HepG2 (cell line): ENCODE measurements at regions not wholly inside any gene's neighbourhood (a gene's known extent, or its start where the extent isn't known, plus 50 kb on each side); places are given as distances from the start of the nearest gene placed in this dataset.

Source experiments
- ATAC-seq: fragments of 200-7000 bp; cut with Tn5 transposase; 3 replicates; pipeline ENCODE4 v1.9.1; 2020; ENCODE audit warnings: mild to moderate bottlenecking, moderate library complexity
- BruUV-seq: library from RNA; stranded (reverse); fragments of 400-500 nt; replicated peaks from 2 replicates; lab custom pipeline; 2021; lab: Mats Ljungman, UMichigan
- CTCF ChIA-PET: fragments of 300-600 bp; formaldehyde crosslinking; extraction: SDS; loops from one replicate; lab custom pipeline; 2021; ENCODE audit warnings: low total read pairs, inconsistent platforms, low intra/inter-chr PET ratio; lab: Yijun Ruan, JAX
- POLR2A ChIA-PET: fragments of 350-600 bp; sonication (Branson Sonifier 250); formaldehyde crosslinking; loops from one replicate; lab custom pipeline; 2020; ENCODE audit warnings: antibody characterized with exemption, inconsistent platforms; lab: Yijun Ruan, JAX
- DNase-seq: peaks from one replicate; pipeline ENCODE4 v3.0.0-alpha.2; 2015; ENCODE audit warnings: low spot score
- FAIRE-seq: peaks from 3 replicates; lab custom pipeline; 2011; peaks lifted over from hg19 to GRCh38; lab: Jason Lieb, UNC
- H2AFZ ChIP-seq: one replicate; pipeline ENCODE4 v1.6.1; 2011; ENCODE audit warnings: low read length, inconsistent platforms
- H3K27ac ChIP-seq: fragments of 300-600 bp; 3 replicates; pipeline ENCODE4 v1.8.0; 2011; ENCODE audit warnings: mixed run types, mild to moderate bottlenecking, mixed read lengths, low read length, inconsistent platforms; ENCODE audit not compliant: insufficient read depth; ENCODE audit errors: extremely low read length
- H3K27me3 ChIP-seq, 2 experiments: fragments of 200-600 bp in 1 of 2; 2 replicates in 1 of 2; 3 replicates in 1 of 2; pipeline versions ENCODE4 v1.6.0 to v1.8.0; 2011; ENCODE audit warnings: low read length in 2 of 2, mild to moderate bottlenecking in 2 of 2, moderate library complexity in 2 of 2, inconsistent platforms in 1 of 2; ENCODE audit not compliant: insufficient read depth in 2 of 2, control insufficient read depth in 1 of 2
- H3K36me3 ChIP-seq, 2 experiments: fragments of 200-600 bp in 1 of 2; replicated peaks in 1 of 2; 2 replicates in 1 of 2; 3 replicates in 1 of 2; pipeline versions ENCODE4 v1.5.1 to v1.8.0; 2011; ENCODE audit warnings: low read length in 2 of 2, inconsistent platforms in 1 of 2; ENCODE audit not compliant: insufficient read depth in 2 of 2, control insufficient read depth in 1 of 2
- H3K4me1 ChIP-seq: 2 replicates; pipeline ENCODE4 v1.5.1; 2012; ENCODE audit warnings: low read length, inconsistent platforms; ENCODE audit not compliant: insufficient read depth
- H3K4me2 ChIP-seq: 2 replicates; pipeline ENCODE4 v1.6.0; 2011; ENCODE audit warnings: low read depth, low read length, inconsistent platforms
- H3K4me3 ChIP-seq, 3 experiments: fragments of 200-600 bp in 1 of 3; sonication (generic), shearing (Covaris generic) in 1 of 3; replicated peaks in 1 of 3; 2 replicates each; pipeline ENCODE4 v1.5.1; 2011 to 2016; ENCODE audit warnings: low read length in 3 of 3, inconsistent platforms in 2 of 3, low read depth in 2 of 3, mild to moderate bottlenecking in 2 of 3, control low read depth in 1 of 3, mixed read lengths in 1 of 3; ENCODE audit not compliant: insufficient read depth in 1 of 3
- H3K79me2 ChIP-seq: one replicate; pipeline ENCODE4 v1.6.1; 2011; ENCODE audit warnings: low read length, inconsistent platforms; ENCODE audit not compliant: insufficient read depth
- H3K9ac ChIP-seq: 2 replicates; pipeline ENCODE4 v1.6.0; 2011; ENCODE audit warnings: mild to moderate bottlenecking, low read depth, low read length, inconsistent platforms; ENCODE audit not compliant: insufficient read depth
- H3K9me3 ChIP-seq: 2 replicates; pipeline ENCODE4 v1.5.1; 2012; ENCODE audit warnings: mild to moderate bottlenecking, low read length
- H4K20me1 ChIP-seq: 2 replicates; pipeline ENCODE4 v1.6.0; 2011; ENCODE audit warnings: inconsistent platforms, mild to moderate bottlenecking, low read length, moderate library complexity; ENCODE audit not compliant: insufficient read depth
- GLI4 ChIP-seq: sonication (generic); formaldehyde crosslinking; IDR thresholded peaks from 2 replicates; pipeline ENCODE4 v1.5.1; 2020; ENCODE audit warnings: missing genetic modification reagents, mild to moderate bottlenecking, moderate library complexity, borderline replicate concordance
- HCFC1 ChIP-seq: fragments of 150-350 bp; IDR thresholded peaks from 2 replicates; pipeline ENCODE4 v1.6.1; 2014; ENCODE audit warnings: low read depth, low read length
- HMGXB3 ChIP-seq: sonication (generic); formaldehyde crosslinking; IDR thresholded peaks from 2 replicates; pipeline ENCODE4 v1.4.0; 2020; ENCODE audit warnings: missing genetic modification reagents, borderline replicate concordance
- KMT2B ChIP-seq: IDR thresholded peaks from 2 replicates; pipeline ENCODE4 v1.6.1; 2016; ENCODE audit warnings: missing genetic modification reagents, missing compliant biosample characterization
- MLXIP ChIP-seq: sonication (generic); formaldehyde crosslinking; IDR thresholded peaks from 2 replicates; pipeline ENCODE4 v1.9.0; 2021; ENCODE audit warnings: missing genetic modification reagents, borderline replicate concordance
- NONO ChIP-seq, 2 experiments: fragments of 450-650 bp in 1 of 2; sonication (generic) in 1 of 2; formaldehyde crosslinking in 1 of 2; IDR thresholded peaks in 1 of 2; conservative IDR thresholded peaks in 1 of 2; 2 replicates each; pipeline versions ENCODE4 v1.6.1 to v1.8.0; 2017 to 2022; ENCODE audit warnings: mild to moderate bottlenecking in 1 of 2, missing genetic modification reagents in 1 of 2, moderate library complexity in 1 of 2
- SMYD3 ChIP-seq: sonication (generic); formaldehyde crosslinking; IDR thresholded peaks from 2 replicates; pipeline ENCODE4 v1.8.1; 2023; ENCODE audit warnings: mild to moderate bottlenecking, missing genetic modification reagents
- SRSF9 ChIP-seq: fragments of 200-400 bp; formaldehyde crosslinking; IDR thresholded peaks from 2 replicates; pipeline ENCODE4 v1.6.1; 2018; ENCODE audit warnings: borderline replicate concordance, mild to moderate bottlenecking, low read depth, low read length; ENCODE audit not compliant: insufficient read depth, poor library complexity, severe bottlenecking
- TFDP2 ChIP-seq: sonication (generic); formaldehyde crosslinking; IDR thresholded peaks from 2 replicates; pipeline ENCODE4 v1.4.0; 2020; ENCODE audit warnings: missing genetic modification reagents
- ZKSCAN5 ChIP-seq: sonication (generic); formaldehyde crosslinking; IDR thresholded peaks from 2 replicates; pipeline ENCODE4 v1.5.1; 2020; ENCODE audit warnings: mild to moderate bottlenecking, missing genetic modification reagents
- ZNF326 ChIP-seq: sonication (generic); formaldehyde crosslinking; IDR thresholded peaks from 2 replicates; pipeline ENCODE4 v1.4.0; 2020; ENCODE audit warnings: missing genetic modification reagents, borderline replicate concordance
- ZNF382 ChIP-seq: sonication (generic); formaldehyde crosslinking; IDR thresholded peaks from 2 replicates; pipeline ENCODE4 v1.5.0; 2020; ENCODE audit warnings: missing genetic modification reagents, mild to moderate bottlenecking, borderline replicate concordance
- ZUFSP ChIP-seq: sonication (generic); formaldehyde crosslinking; IDR thresholded peaks from 2 replicates; pipeline ENCODE4 v1.9.0; 2021; ENCODE audit warnings: missing genetic modification reagents, mild to moderate bottlenecking, borderline replicate concordance
- WGBS: methylation state at CpG from one replicate; pipeline ENCODE4 v1.1.6; 2017; ENCODE audit warnings: low lambda C conversion rate; 5-methylcytosine and 5-hydroxymethylcytosine counted together
- in situ Hi-C: cut with HindIII; loops from 2 replicates; pipeline ENCODE4 v1.10.0; 2017; ENCODE audit warnings: low pct_unique_long_range_greater_than_20kb; ENCODE audit not compliant: extremely low pct_ligation_motif_present
- intact Hi-C: fragments of 100-400 bp; cut with micrococcal nuclease; formaldehyde crosslinking; loops from one replicate; pipeline ENCODE4 v1.10.0; 2022; ENCODE audit not compliant: unreplicated experiment

GRCh38 chr14:90464481-90464880 lies 67.7 kb downstream of the CALM1 start (continued):
- TF ChIP-seq HMGXB3 (CRISPR knock-in tag) = no peak
- TF ChIP-seq MLXIP (CRISPR knock-in tag) = no peak
- no peak for TF ChIP-seq ZNF326 (CRISPR knock-in tag)
- no peak for TF ChIP-seq NONO (IDR thresholded peaks at IDR 0.05)
- TF ChIP-seq NONO (CRISPR knock-in tag; conservative IDR thresholded peaks at IDR 0.05) = no peak
- TF ChIP-seq HCFC1 = no peak

GRCh38 chr14:90467501-90467900 lies 70.7 kb downstream of the CALM1 start:
- no peak for FAIRE-seq
- Histone ChIP-seq H3K4me1 (no peaks in the 10 kb centered on the region), H3K9me3 (no peaks in the 10 kb centered on the region), H3K79me2 (no peaks in the 10 kb centered on the region), H4K20me1 (no peaks in the 10 kb centered on the region), H3K27me3 (peaks cover 0 to 3% of the 10 kb centered on the region in 2 experiments; a peak in 1 of 5 replicates), H3K36me3 (no peaks in the 10 kb centered on the region), H3K27ac (no peak overlapping the region), H3K9ac (no peak overlapping the region), H3K4me2 (no peak overlapping the region), H2AFZ (no peak overlapping the region), H3K4me3 (no peak overlapping the region)
- in situ Hi-C loops = no loop called here
- BruUV-seq = no TSS peak
- 39% methylated on average over 4 of the region's 4 CpGs for WGBS
- no peak for DNase-seq
- CTCF ChIA-PET = no interaction called here
- intact Hi-C loops = no loop called here
- ATAC-seq = no peak
- POLR2A ChIA-PET = no interaction called here
- TF ChIP-seq ZUFSP (CRISPR knock-in tag) (no peak), GLI4 (CRISPR knock-in tag) (no peak), SMYD3 (no peak), KMT2B (CRISPR knock-in tag) (no peak), TFDP2 (CRISPR knock-in tag) (no peak), ZNF382 (CRISPR knock-in tag) (no peak), SRSF9 (no peak), ZKSCAN5 (CRISPR knock-in tag) (no peak)
